ENCODE measurements at regions not wholly inside any gene's neighbourhood (a gene's known extent, or its start where the extent isn't known, plus 50 kb on each side); places are given as distances from the start of the nearest gene placed in this dataset.
"Not testable (repeated sequence)": the region's sequence is repeated elsewhere in the genome, so short reads cannot be mapped to it uniquely, and the experiment has no call there.

- DNase-seq (ENCODE audit: extremely low spot score), result no peak
- Histone ChIP-seq H3K4me3 (ENCODE audit: low read depth, low read length) (no peak overlapping the region), H3K36me3 (ENCODE audit: insufficient read depth) (no peaks in the 10 kb centered on the region), H3K4me1 (ENCODE audit: insufficient read depth) (no peaks in the 10 kb centered on the region), H3K27ac (ENCODE audit: low read depth) (no peak overlapping the region)
- 91% methylated on average over 5 of the region's 5 CpGs for WGBS
Measured at GRCh38 chr13:65756071-65756671, 1474.0 kb downstream of the PCDH9 start.

DNA sequence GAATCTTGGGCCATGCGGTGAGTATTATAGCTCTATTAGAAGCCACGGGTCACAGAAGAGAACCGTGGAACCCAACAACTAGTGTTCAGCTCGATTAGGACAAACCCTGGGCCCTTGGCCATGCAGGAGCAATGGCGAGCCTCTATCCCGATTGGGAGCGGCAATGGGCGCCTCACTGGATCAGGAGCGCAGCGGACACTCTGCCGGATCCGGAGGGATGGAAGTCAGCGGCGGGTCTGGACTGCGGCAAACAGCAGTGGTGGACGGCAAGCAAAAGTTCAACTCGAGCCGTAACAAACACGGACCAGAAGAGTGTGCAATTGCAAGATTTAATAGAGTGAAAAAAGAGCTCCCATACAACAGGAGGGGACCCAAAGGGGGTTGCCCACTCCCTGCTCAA lies 1481.9 kb downstream of the PCDH9 start:
- Histone ChIP-seq H3K27ac (ENCODE audit: low read depth) (no peak overlapping the region), H3K4me3 (ENCODE audit: low read depth, low read length) (no peak overlapping the region), H3K36me3 (ENCODE audit: insufficient read depth) (no peaks in the 10 kb centered on the region), H3K4me1 (ENCODE audit: insufficient read depth) (no peaks in the 10 kb centered on the region)
- DNase-seq (ENCODE audit: extremely low spot score), result no peak
- WGBS, result 96% methylated on average over 19 of the region's 19 CpGs

DNA sequence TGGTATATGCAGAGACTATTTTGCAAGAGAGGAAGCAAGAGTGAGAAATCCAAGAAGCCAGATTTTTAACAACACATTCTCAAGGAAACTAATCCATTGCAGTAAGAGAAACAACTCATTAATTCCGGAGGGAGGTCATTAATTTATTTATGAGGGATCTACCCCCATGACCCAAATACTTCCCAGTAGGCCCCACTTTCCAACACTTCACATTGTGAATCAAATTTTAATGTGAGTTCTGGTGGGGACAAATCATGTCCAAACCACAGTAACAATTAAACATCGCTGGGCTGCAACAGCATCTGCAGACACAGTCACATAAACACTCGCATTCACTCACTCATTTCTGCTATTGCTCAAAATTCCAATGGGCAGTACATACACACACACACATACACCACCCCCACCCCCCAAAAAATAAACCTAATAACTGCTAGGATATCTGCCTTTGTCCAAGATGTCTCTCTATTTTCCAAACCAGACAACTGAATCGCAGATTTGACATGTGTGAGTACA lies 1483.7 kb downstream of the PCDH9 start:
- no peak overlapping the region for H3K27ac ChIP-seq (ENCODE audit: low read depth)
- H3K36me3 ChIP-seq (ENCODE audit: insufficient read depth), result no peaks in the 10 kb centered on the region
- 90% methylated on average over 4 of the region's 4 CpGs for WGBS

DNA sequence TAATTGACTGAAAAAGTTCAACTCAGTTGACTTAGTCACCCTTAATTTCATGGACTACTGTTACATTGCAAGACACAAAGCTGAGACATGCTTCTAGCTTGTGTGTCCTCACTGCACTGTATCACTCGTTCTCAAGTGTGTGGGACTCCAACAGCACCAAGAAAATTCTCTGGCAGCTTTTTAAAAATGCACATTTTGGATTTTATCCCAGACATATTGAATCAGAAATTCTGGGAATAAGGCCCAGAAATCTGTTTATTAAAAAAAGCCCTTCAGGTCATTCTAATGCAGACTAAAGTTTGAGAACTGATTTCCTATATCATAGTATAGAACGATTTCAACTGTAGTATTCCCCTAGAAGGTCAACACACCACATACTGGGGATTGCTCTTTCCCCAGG lies 1485.3 kb downstream of the PCDH9 start:
- Histone ChIP-seq H3K4me1 (ENCODE audit: insufficient read depth) (no peaks in the 10 kb centered on the region), H3K36me3 (ENCODE audit: insufficient read depth) (no peaks in the 10 kb centered on the region), H3K4me3 (ENCODE audit: low read depth, low read length) (no peak overlapping the region), H3K27ac (ENCODE audit: low read depth) (no peak overlapping the region)
- no peak for DNase-seq (ENCODE audit: extremely low spot score)
- WGBS, result 35% methylated on average over 2 of the region's 2 CpGs

More for the DNA sequence above, 1483.7 kb downstream of the PCDH9 start:
- Histone ChIP-seq H3K4me1 (ENCODE audit: insufficient read depth) (no peaks in the 10 kb centered on the region), H3K4me3 (ENCODE audit: low read depth, low read length) (no peak overlapping the region)
- no peak for DNase-seq (ENCODE audit: extremely low spot score)

- no peak for DNase-seq (ENCODE audit: extremely low spot score)
- WGBS, result 88% methylated on average over 1 of the region's 1 CpG
- Histone ChIP-seq H3K27ac (ENCODE audit: low read depth) (no peak overlapping the region), H3K4me1 (ENCODE audit: insufficient read depth) (no peaks in the 10 kb centered on the region), H3K4me3 (ENCODE audit: low read depth, low read length) (no peak overlapping the region), H3K36me3 (ENCODE audit: insufficient read depth) (no peaks in the 10 kb centered on the region)
Measured at GRCh38 chr13:65733110-65733509, 1497.0 kb downstream of the PCDH9 start.

DNA sequence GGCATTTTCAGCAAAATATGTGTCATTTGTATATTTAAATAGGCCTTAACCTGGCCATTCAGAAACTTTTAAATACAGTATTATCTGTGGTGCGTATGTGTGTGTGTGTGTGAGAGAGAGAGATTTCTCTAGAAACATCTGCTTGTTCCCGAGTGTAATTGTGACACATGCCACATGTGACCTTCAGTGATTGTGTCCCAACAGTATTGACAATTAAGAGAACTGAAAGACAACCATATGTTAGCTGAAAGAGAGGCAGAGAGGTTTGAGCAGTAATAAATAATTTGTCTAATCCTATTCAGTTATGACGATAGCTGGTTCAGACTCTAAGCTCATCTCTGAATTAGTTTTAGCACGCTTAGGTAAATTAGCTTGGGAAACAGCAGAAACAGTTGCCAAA lies 1503.1 kb downstream of the PCDH9 start:
- WGBS, result 88% methylated on average over 4 of the region's 4 CpGs
- Histone ChIP-seq H3K36me3 (ENCODE audit: insufficient read depth) (no peaks in the 10 kb centered on the region), H3K4me1 (ENCODE audit: insufficient read depth) (no peaks in the 10 kb centered on the region), H3K27ac (ENCODE audit: low read depth) (no peak overlapping the region), H3K4me3 (ENCODE audit: low read depth, low read length) (no peak overlapping the region)
- DNase-seq (ENCODE audit: extremely low spot score), result no peak

DNA sequence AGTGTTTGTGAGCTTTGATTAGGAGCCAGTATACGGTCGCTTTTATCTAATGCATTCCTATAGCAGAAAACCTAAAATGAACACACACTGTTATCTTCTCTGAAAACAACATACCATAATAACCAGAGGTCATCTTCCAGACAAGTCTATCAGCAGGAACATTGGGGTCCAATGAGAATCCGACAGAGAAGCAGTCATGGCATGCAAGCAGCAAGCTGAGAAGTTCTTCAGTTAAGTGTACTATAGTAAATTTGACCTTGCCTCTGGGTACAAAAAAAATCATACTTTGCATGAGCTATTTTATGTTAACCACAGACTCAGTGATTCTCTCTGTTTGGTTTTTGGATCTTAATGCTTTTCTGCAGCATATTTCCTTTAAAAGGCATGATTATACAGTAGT lies 1505.1 kb downstream of the PCDH9 start:
- H3K36me3 ChIP-seq (ENCODE audit: insufficient read depth), result no peaks in the 10 kb centered on the region
- WGBS, result 49% methylated on average over 3 of the region's 3 CpGs
- DNase-seq (ENCODE audit: extremely low spot score), result no peak
- no peaks in the 10 kb centered on the region for H3K4me1 ChIP-seq (ENCODE audit: insufficient read depth)
- H3K27ac ChIP-seq (ENCODE audit: low read depth), result no peak overlapping the region
- no peak overlapping the region for H3K4me3 ChIP-seq (ENCODE audit: low read depth, low read length)

- no peaks in the 10 kb centered on the region for H3K4me1 ChIP-seq (ENCODE audit: insufficient read depth)
- DNase-seq (ENCODE audit: extremely low spot score), result no peak
- 67% methylated on average over 4 of the region's 4 CpGs for WGBS
Measured at GRCh38 chr13:65724226-65724625, 1505.9 kb downstream of the PCDH9 start.

DNA sequence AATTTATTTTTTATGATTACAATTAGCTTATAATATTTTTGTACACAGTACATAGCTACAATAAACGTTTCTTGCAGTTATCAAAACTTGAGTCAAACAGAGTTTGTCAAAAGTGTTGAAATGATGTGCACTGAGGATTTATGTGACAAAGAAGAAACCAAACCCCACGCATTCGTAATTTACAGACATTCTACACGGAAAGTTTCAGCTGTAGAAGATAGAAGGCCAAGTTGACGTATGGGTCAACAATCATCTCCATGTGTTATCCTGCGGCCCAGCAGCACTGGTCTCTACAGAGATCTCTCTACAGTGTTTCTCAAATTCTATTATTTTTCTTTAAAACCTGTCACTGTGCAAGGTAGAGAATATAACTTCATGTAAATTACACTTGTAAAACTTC lies 1507.6 kb downstream of the PCDH9 start:
- WGBS, result 85% methylated on average over 6 of the region's 6 CpGs

More at GRCh38 chr13:65724226-65724625, 1505.9 kb downstream of the PCDH9 start:
- no peaks in the 10 kb centered on the region for H3K36me3 ChIP-seq (ENCODE audit: insufficient read depth)
- H3K27ac ChIP-seq (ENCODE audit: low read depth), result no peak overlapping the region
- no peak overlapping the region for H3K4me3 ChIP-seq (ENCODE audit: low read depth, low read length)

DNA sequence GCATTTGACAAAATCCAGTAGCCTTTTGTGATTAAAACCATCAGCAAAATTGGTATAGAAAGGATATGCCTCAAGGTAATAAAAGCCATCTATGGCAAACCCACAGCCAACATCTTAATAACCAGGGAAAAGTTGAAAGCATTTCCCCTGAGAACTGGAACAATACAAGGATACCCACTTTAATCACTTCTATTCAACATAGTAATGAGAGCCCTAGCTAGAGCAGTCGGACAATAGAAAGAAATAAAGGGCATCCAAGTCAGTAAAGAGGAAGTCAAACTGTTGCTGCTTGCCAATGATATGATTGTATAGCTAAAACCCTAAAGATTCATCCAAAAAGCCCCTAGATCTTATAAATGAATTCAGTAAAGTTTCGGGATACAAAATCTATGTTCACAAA lies 1510.3 kb downstream of the PCDH9 start:
- H3K4me3 ChIP-seq (ENCODE audit: low read depth, low read length), result no peak overlapping the region
- DNase-seq (ENCODE audit: extremely low spot score), result no peak
- H3K4me1 ChIP-seq (ENCODE audit: insufficient read depth), result no peaks in the 10 kb centered on the region
- no peak overlapping the region for H3K27ac ChIP-seq (ENCODE audit: low read depth)
- WGBS, result 83% methylated on average over 2 of the region's 2 CpGs
- H3K36me3 ChIP-seq (ENCODE audit: insufficient read depth), result no peaks in the 10 kb centered on the region

More for the DNA sequence above, 1507.6 kb downstream of the PCDH9 start:
- Histone ChIP-seq H3K4me1 (ENCODE audit: insufficient read depth) (no peaks in the 10 kb centered on the region), H3K4me3 (ENCODE audit: low read depth, low read length) (no peak overlapping the region), H3K36me3 (ENCODE audit: insufficient read depth) (no peaks in the 10 kb centered on the region), H3K27ac (ENCODE audit: low read depth) (no peak overlapping the region)
- DNase-seq (ENCODE audit: extremely low spot score), result no peak

DNA sequence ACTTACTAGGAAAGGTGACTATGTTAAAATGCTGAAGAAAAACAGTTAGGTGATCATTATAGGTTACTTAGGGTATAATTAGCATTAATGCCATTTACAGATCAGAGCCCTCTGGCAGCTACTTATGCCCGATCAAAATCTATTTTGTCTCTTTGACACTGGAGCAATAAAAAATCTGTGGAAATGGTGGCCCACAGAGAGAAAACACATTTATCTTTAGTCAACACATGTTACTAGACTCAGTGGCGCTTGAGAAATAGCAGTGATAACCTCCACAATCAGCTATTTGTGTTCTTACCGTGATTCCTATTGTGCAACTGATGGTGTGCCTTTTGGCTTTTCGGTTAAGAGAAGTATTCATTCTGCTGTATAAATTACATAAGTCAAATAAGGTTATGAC lies 1519.6 kb downstream of the PCDH9 start:
- H3K4me1 ChIP-seq (ENCODE audit: insufficient read depth), result no peaks in the 10 kb centered on the region
- no peak for DNase-seq (ENCODE audit: extremely low spot score)
- 89% methylated on average over 4 of the region's 4 CpGs for WGBS

DNA sequence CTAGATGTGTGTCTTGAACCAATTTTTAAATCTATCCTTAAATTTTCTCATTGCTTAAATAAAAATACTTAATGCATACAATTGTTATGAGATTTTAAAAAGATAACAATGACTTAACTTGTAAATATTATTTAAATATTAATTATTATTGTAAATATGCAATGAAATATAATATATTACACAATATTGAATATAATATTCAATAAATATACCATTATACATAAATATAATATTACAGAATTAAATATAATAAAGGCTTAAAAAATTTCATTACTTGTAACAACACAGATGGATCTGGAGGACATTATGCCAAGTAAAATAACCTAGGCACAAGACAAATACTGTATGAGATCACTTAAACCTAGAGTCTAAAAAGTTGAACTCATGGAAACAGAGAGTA lies 1532.3 kb downstream of the PCDH9 start:
- Histone ChIP-seq H3K4me1 (ENCODE audit: insufficient read depth) (no peaks in the 10 kb centered on the region), H3K36me3 (ENCODE audit: insufficient read depth) (no peaks in the 10 kb centered on the region), H3K27ac (ENCODE audit: low read depth) (no peak overlapping the region), H3K4me3 (ENCODE audit: low read depth, low read length) (no peak overlapping the region)
- no peak for DNase-seq (ENCODE audit: extremely low spot score)

More for the DNA sequence above, 1519.6 kb downstream of the PCDH9 start:
- H3K36me3 ChIP-seq (ENCODE audit: insufficient read depth), result no peaks in the 10 kb centered on the region
- H3K4me3 ChIP-seq (ENCODE audit: low read depth, low read length), result no peak overlapping the region
- H3K27ac ChIP-seq (ENCODE audit: low read depth), result no peak overlapping the region

- H3K4me3 ChIP-seq (ENCODE audit: low read depth, low read length), result no peak overlapping the region
- no peak for DNase-seq (ENCODE audit: extremely low spot score)
- 72% methylated on average over 1 of the region's 1 CpG for WGBS
- H3K36me3 ChIP-seq (ENCODE audit: insufficient read depth), result no peaks in the 10 kb centered on the region
- H3K4me1 ChIP-seq (ENCODE audit: insufficient read depth), result no peaks in the 10 kb centered on the region
- H3K27ac ChIP-seq (ENCODE audit: low read depth), result no peak overlapping the region
Measured at GRCh38 chr13:65679240-65679639, 1550.9 kb downstream of the PCDH9 start.

GRCh38 chr13:65677906-65678305 lies 1552.2 kb downstream of the PCDH9 start:
- no peak overlapping the region for H3K4me3 ChIP-seq (ENCODE audit: low read depth, low read length)
- no peak overlapping the region for H3K27ac ChIP-seq (ENCODE audit: low read depth)
- 70% methylated on average over 1 of the region's 1 CpG for WGBS
- no peak for DNase-seq (ENCODE audit: extremely low spot score)
- no peaks in the 10 kb centered on the region for H3K4me1 ChIP-seq (ENCODE audit: insufficient read depth)
- H3K36me3 ChIP-seq (ENCODE audit: insufficient read depth), result no peaks in the 10 kb centered on the region

DNA sequence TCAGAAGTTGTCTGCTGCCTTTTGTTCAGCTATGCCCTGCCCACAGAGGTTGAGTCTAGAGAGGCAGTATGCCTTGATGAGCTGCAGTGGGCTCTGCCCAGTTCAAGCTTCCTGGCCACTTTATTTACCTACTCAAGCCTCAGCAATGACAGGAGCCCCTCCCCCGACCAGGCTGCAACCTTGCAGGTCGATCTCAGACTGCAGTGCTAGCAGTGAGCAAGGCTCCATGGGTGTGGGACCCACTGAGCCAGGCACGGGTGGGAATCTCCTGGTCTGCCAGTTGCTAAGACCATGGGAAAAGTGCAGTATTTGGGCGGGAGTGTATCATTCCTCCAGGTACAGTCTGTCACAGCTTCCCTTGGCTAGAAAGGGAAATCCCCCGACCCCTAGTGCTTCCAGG lies 1554.8 kb downstream of the PCDH9 start:
- 87% methylated on average over 5 of the region's 5 CpGs for WGBS
- not testable (repeated sequence) for H3K27ac ChIP-seq (ENCODE audit: low read depth); H3K4me1 ChIP-seq (ENCODE audit: insufficient read depth); DNase-seq (ENCODE audit: extremely low spot score); H3K36me3 ChIP-seq (ENCODE audit: insufficient read depth); H3K4me3 ChIP-seq (ENCODE audit: low read depth, low read length)
